H9 (cell line): ENCODE measurements at regions not wholly inside any gene's neighbourhood (a gene's known extent, or its start where the extent isn't known, plus 50 kb on each side); places are given as distances from the start of the nearest gene placed in this dataset.

Source experiments
- DNase-seq: peaks from one replicate; pipeline ENCODE4 v3.0.0-alpha.2; 2017
- H2AFZ ChIP-seq: one replicate; pipeline ENCODE4 v1.6.1; 2013; ENCODE audit warnings: mild to moderate bottlenecking, low read length, control low read depth, moderate library complexity
- H2AK5ac ChIP-seq: 2 replicates; pipeline ENCODE4 v1.6.1; 2013; ENCODE audit warnings: low read length, control low read depth, mixed read lengths; ENCODE audit not compliant: insufficient read length
- H2BK120ac ChIP-seq: one replicate; pipeline ENCODE4 v1.6.1; 2013; ENCODE audit warnings: low read depth, mild to moderate bottlenecking, low read length, control low read depth, inconsistent platforms; ENCODE audit not compliant: poor library complexity, severe bottlenecking
- H2BK12ac ChIP-seq: 2 replicates; pipeline ENCODE4 v1.6.1; 2013; ENCODE audit warnings: low read length, control low read depth, mixed read lengths, low read depth; ENCODE audit not compliant: insufficient read length
- H2BK15ac ChIP-seq: 2 replicates; pipeline ENCODE4 v1.6.1; 2013; ENCODE audit warnings: low read depth, low read length, control low read depth
- H2BK20ac ChIP-seq: one replicate; pipeline ENCODE4 v1.6.1; 2013; ENCODE audit warnings: low read depth, mild to moderate bottlenecking, low read length, control low read depth, inconsistent platforms; ENCODE audit not compliant: poor library complexity, severe bottlenecking
- H2BK5ac ChIP-seq: 2 replicates; pipeline ENCODE4 v1.6.1; 2013; ENCODE audit warnings: low read length, control low read depth, mixed read lengths; ENCODE audit not compliant: insufficient read length
- H3K14ac ChIP-seq: 2 replicates; pipeline ENCODE4 v1.6.1; 2013; ENCODE audit warnings: low read length, control low read depth; ENCODE audit not compliant: insufficient read depth
- H3K18ac ChIP-seq: 2 replicates; pipeline ENCODE4 v1.6.1; 2013; ENCODE audit warnings: low read depth, mild to moderate bottlenecking, mixed read lengths, low read length, control low read depth; ENCODE audit not compliant: insufficient read length
- H3K23ac ChIP-seq: 2 replicates; pipeline ENCODE4 v1.6.1; 2013; ENCODE audit warnings: low read length, control low read depth, mixed read lengths, low read depth; ENCODE audit not compliant: insufficient read length
- H3K23me2 ChIP-seq: 2 replicates; pipeline ENCODE4 v1.6.1; 2013; ENCODE audit warnings: low read depth, mild to moderate bottlenecking, mixed read lengths, low read length, control low read depth; ENCODE audit not compliant: insufficient read length, poor library complexity, severe bottlenecking
- H3K27ac ChIP-seq: 2 replicates; pipeline ENCODE4 v1.5.1; 2013; ENCODE audit warnings: low read length, control low read depth, mixed read lengths, low read depth; ENCODE audit not compliant: insufficient read length
- H3K27me3 ChIP-seq: 2 replicates; pipeline ENCODE4 v1.6.1; 2013; ENCODE audit warnings: low read length, control low read depth, inconsistent platforms; ENCODE audit not compliant: insufficient read depth
- H3K4ac ChIP-seq: 2 replicates; pipeline ENCODE4 v1.6.1; 2013; ENCODE audit warnings: low read depth, mild to moderate bottlenecking, control low read depth, inconsistent platforms, low read length, moderate library complexity
- H3K4me1 ChIP-seq: 2 replicates; pipeline ENCODE4 v1.6.1; 2013; ENCODE audit warnings: low read length, control low read depth, inconsistent platforms; ENCODE audit not compliant: insufficient read depth
- H3K4me2 ChIP-seq: 2 replicates; pipeline ENCODE4 v1.6.1; 2013; ENCODE audit warnings: low read length, control low read depth, mixed read lengths; ENCODE audit not compliant: insufficient read length, insufficient read depth
- H3K56ac ChIP-seq: 2 replicates; pipeline ENCODE4 v1.6.1; 2013; ENCODE audit warnings: low read depth, mild to moderate bottlenecking, mixed read lengths, low read length, control low read depth; ENCODE audit not compliant: insufficient read length
- H3K79me1 ChIP-seq: 2 replicates; pipeline ENCODE4 v1.6.1; 2013; ENCODE audit warnings: low read depth, mild to moderate bottlenecking, moderate library complexity, low read length, control low read depth, inconsistent platforms; ENCODE audit not compliant: insufficient read depth, poor library complexity, severe bottlenecking
- H3K79me2 ChIP-seq: 2 replicates; pipeline ENCODE4 v1.6.1; 2013; ENCODE audit warnings: low read length, control low read depth, inconsistent platforms; ENCODE audit not compliant: insufficient read depth
- H3K9ac ChIP-seq: 2 replicates; pipeline ENCODE4 v1.6.1; 2013; ENCODE audit warnings: low read length, control low read depth, mixed read lengths; ENCODE audit not compliant: insufficient read length; ENCODE audit errors: extremely low read depth
- H3K9me3 ChIP-seq: one replicate; pipeline ENCODE4 v1.6.1; 2013; ENCODE audit warnings: low read depth, low read length, inconsistent platforms; ENCODE audit not compliant: control insufficient read depth
- H3T11ph ChIP-seq: one replicate; pipeline ENCODE4 v1.6.1; 2013; ENCODE audit warnings: mild to moderate bottlenecking, low read length, control low read depth, inconsistent platforms
- H4K20me1 ChIP-seq: one replicate; pipeline ENCODE4 v1.6.1; 2013; ENCODE audit not compliant: control insufficient read depth, insufficient read length, insufficient read depth
- H4K5ac ChIP-seq: 2 replicates; pipeline ENCODE4 v1.6.1; 2013; ENCODE audit warnings: low read depth, mild to moderate bottlenecking, mixed read lengths, low read length, control low read depth; ENCODE audit not compliant: insufficient read length
- H4K8ac ChIP-seq: replicated peaks from 2 replicates; pipeline ENCODE4 v1.6.1; 2013; ENCODE audit warnings: low read length, control low read depth, mixed read lengths, low read depth; ENCODE audit not compliant: insufficient read length
- H4K91ac ChIP-seq: 2 replicates; pipeline ENCODE4 v1.6.1; 2013; ENCODE audit warnings: low read depth, mild to moderate bottlenecking, moderate library complexity, mixed read lengths, low read length, control low read depth; ENCODE audit not compliant: insufficient read length
- H3K27ac Mint-ChIP-seq, 3 experiments: 2 replicates in 2 of 3; 3 replicates in 1 of 3; pipeline ENCODE4 v1.8.0; 2020 to 2021; ENCODE audit warnings: mixed read lengths in 3 of 3, mild to moderate bottlenecking in 1 of 3, moderate library complexity in 1 of 3
- H3K27me3 Mint-ChIP-seq: 2 replicates; pipeline ENCODE4 v1.8.0; 2021; ENCODE audit warnings: low read depth, mild to moderate bottlenecking, moderate library complexity, mixed read lengths
- H3K36me3 Mint-ChIP-seq, 3 experiments: 2 replicates in 2 of 3; 3 replicates in 1 of 3; pipeline ENCODE4 v1.8.0; 2020 to 2021; ENCODE audit warnings: low read depth in 3 of 3, mixed read lengths in 3 of 3; ENCODE audit not compliant: insufficient read depth in 1 of 3
- H3K4me1 Mint-ChIP-seq, 2 experiments: 2 replicates each; pipeline ENCODE4 v1.8.0; 2020; ENCODE audit warnings: mixed read lengths in 2 of 2
- H3K4me3 Mint-ChIP-seq, 2 experiments: 2 replicates in 1 of 2; 3 replicates in 1 of 2; pipeline ENCODE4 v1.8.0; 2020 to 2021; ENCODE audit warnings: mild to moderate bottlenecking in 2 of 2, mixed read lengths in 2 of 2, moderate library complexity in 1 of 2
- H3K9me3 Mint-ChIP-seq, 2 experiments: 2 replicates in 1 of 2; 3 replicates in 1 of 2; pipeline ENCODE4 v1.8.0; 2020; ENCODE audit warnings: mild to moderate bottlenecking in 2 of 2, mixed read lengths in 2 of 2, moderate library complexity in 1 of 2
- CTCF ChIP-seq: fragments of 200-600 bp; sonication (generic); conservative IDR thresholded peaks from 3 replicates; pipeline ENCODE4 v1.8.0; 2021; ENCODE audit warnings: antibody characterized with exemption, mild to moderate bottlenecking
- WGBS: extraction: QIAGEN DNeasy Blood & Tissue Kit; methylation state at CpG from one replicate; pipeline ENCODE4 v1.1.7; 2013; ENCODE audit warnings: missing lambda C conversion rate, low lambda C conversion rate, mixed read lengths; ENCODE audit not compliant: insufficient read length; ENCODE audit errors: extremely low coverage; 5-methylcytosine and 5-hydroxymethylcytosine counted together

- Histone ChIP-seq H3K14ac (no peak overlapping the region), H3K9ac (peak overlapping the region; percentile 37), H2BK5ac (no peak overlapping the region), H4K5ac (no peak overlapping the region), H3T11ph (no peak overlapping the region), H3K79me2 (peaks cover 52% of the 10 kb centered on the region; the same call in 1 of the 2 replicates), H3K23ac (no peak overlapping the region), H4K8ac (no peak overlapping the region), H4K91ac (no peak overlapping the region), H3K27me3 (no peaks in the 10 kb centered on the region), H3K4me1 (no peaks in the 10 kb centered on the region), H3K79me1 (no peaks in the 10 kb centered on the region), H2BK20ac (no peak overlapping the region), H3K9me3 (no peaks in the 10 kb centered on the region), H3K27ac (no peak overlapping the region), H3K4me2 (peak overlapping the region; percentile 69), H3K23me2 (no peaks in the 10 kb centered on the region), H2AK5ac (no peak overlapping the region), H2BK12ac (no peak overlapping the region), H3K4ac (no peak overlapping the region), H3K56ac (no peak overlapping the region), H2BK15ac (no peak overlapping the region), H3K18ac (no peak overlapping the region), H2AFZ (no peak overlapping the region), H2BK120ac (no peak overlapping the region), H4K20me1 (no peaks in the 10 kb centered on the region)
- Mint-ChIP-seq H3K4me1 (peaks cover 51 to 57% of the 10 kb centered on the region in 2 experiments), H3K27ac (peak overlapping the region in 1 of 3 experiments; percentile 86; a peak in 5 of 7 replicates), H3K36me3 (peaks cover 51 to 66% (median 64%) of the 10 kb centered on the region in 3 experiments), H3K9me3 (no peaks in the 10 kb centered on the region; a peak in 1 of 5 replicates), H3K27me3 (no peaks in the 10 kb centered on the region; the same call in 1 of the 2 replicates), H3K4me3 (peak overlapping the region in 1 of 2 experiments; percentile 80; a peak in 3 of 5 replicates)
- DNase-seq, result no peak
- WGBS, result no CpG with 5 or more reads among the region's 3 CpGs
- TF ChIP-seq CTCF, result no peak
Measured at GRCh38 chr5:25436452-25436851, 791.7 kb upstream of the CDH10 start.
